HL-60 (cell line): ENCODE measurements at regions not wholly inside any gene's neighbourhood (a gene's known extent, or its start where the extent isn't known, plus 50 kb on each side); places are given as distances from the start of the nearest gene placed in this dataset.

Experiments used
- DNase-seq, 2 experiments: peaks; one replicate each; pipeline ENCODE4 v3.0.0-alpha.2; 2010 to 2020; ENCODE audit warnings: low read depth in 1 of 2, low spot score in 1 of 2
- H3K27ac ChIP-seq: fragments of 250-450 bp; sonication (Bioruptor Pico); replicated peaks from 2 replicates; pipeline ENCODE4 v1.5.1; 2020; ENCODE audit warnings: mild to moderate bottlenecking, moderate library complexity
- H3K27me3 ChIP-seq: fragments of 250-450 bp; sonication (Bioruptor Pico); 2 replicates; pipeline ENCODE4 v1.5.1; 2021; ENCODE audit warnings: mild to moderate bottlenecking, moderate library complexity; ENCODE audit not compliant: insufficient read depth, poor library complexity, severe bottlenecking
- H3K4me3 ChIP-seq: replicated peaks from 2 replicates; pipeline ENCODE4 v1.5.1; 2011; ENCODE audit warnings: mild to moderate bottlenecking, control low read depth, low read length; ENCODE audit not compliant: insufficient read depth
- GABPA ChIP-seq: IDR thresholded peaks from 2 replicates; pipeline ENCODE4 v1.6.1; 2012; ENCODE audit warnings: low read depth
- POLR2AphosphoS5 ChIP-seq: IDR thresholded peaks from 2 replicates; pipeline ENCODE4 v1.6.1; 2012; ENCODE audit warnings: low read depth
- REST ChIP-seq: IDR thresholded peaks from 2 replicates; pipeline ENCODE4 v1.6.1; 2012; ENCODE audit warnings: low read depth; ENCODE audit not compliant: insufficient replicate concordance
- SPI1 ChIP-seq: IDR thresholded peaks from 2 replicates; pipeline ENCODE4 v1.6.1; 2012; ENCODE audit warnings: low read depth, mild to moderate bottlenecking, borderline replicate concordance
- TF ChIP-seq, protein P1 (sequence below): IDR thresholded peaks from one replicate; pipeline ENCODE4 v1.5.1; 2011; ENCODE audit warnings: low read length, control low read depth, inconsistent platforms; ENCODE audit not compliant: insufficient read depth

DNA sequence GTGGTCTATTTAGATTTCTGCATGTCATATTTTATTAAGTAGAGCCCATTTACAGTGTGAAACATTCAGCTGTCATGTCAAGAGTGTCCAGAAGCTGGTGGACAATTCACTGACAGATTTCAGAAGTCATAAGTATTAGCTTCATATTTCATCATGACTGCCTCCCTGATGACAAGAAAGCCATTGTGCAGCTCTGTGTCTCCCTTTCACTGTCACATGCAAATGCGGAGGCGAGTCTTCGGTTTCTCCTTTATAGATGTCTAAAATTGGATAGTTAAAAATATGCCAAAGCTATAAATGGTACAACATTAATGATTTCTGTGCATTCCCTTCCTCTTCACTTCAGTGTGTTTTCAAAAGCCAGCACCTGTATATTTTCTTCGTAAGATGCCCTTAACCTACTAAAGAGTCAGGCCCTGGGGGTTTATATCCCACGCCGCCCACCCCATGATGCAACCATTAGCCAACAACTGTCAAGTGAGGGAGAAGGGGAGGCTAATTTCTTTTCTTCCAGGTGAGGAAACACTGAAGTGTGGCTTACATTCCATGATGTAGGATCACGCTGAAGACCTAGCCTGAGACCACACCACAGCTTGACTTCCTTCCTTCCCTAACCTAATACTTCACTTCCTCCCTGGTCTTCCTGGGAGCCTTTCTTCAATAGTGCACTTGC lies 99.6 kb upstream of the DDX18 start:
- no peak for DNase-seq
- H3K27me3 ChIP-seq, result peaks cover 5% of the 10 kb centered on the region
- H3K27ac ChIP-seq, result no peak overlapping the region
- H3K4me3 ChIP-seq, result no peak overlapping the region
- TF ChIP-seq SPI1, result no peak
- no peak for TF ChIP-seq POLR2AphosphoS5
- TF ChIP-seq, protein P1, sequence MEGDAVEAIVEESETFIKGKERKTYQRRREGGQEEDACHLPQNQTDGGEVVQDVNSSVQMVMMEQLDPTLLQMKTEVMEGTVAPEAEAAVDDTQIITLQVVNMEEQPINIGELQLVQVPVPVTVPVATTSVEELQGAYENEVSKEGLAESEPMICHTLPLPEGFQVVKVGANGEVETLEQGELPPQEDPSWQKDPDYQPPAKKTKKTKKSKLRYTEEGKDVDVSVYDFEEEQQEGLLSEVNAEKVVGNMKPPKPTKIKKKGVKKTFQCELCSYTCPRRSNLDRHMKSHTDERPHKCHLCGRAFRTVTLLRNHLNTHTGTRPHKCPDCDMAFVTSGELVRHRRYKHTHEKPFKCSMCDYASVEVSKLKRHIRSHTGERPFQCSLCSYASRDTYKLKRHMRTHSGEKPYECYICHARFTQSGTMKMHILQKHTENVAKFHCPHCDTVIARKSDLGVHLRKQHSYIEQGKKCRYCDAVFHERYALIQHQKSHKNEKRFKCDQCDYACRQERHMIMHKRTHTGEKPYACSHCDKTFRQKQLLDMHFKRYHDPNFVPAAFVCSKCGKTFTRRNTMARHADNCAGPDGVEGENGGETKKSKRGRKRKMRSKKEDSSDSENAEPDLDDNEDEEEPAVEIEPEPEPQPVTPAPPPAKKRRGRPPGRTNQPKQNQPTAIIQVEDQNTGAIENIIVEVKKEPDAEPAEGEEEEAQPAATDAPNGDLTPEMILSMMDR, result no peak
- TF ChIP-seq GABPA, result no peak
- TF ChIP-seq REST, result no peak

GRCh38 chr2:117716505-117716904 lies 98.0 kb upstream of the DDX18 start:
- DNase-seq, result no peak
- Histone ChIP-seq H3K27me3 (peaks cover 5% of the 10 kb centered on the region), H3K27ac (no peak overlapping the region), H3K4me3 (no peak overlapping the region)
- TF ChIP-seq, protein P1, result no peak
- TF ChIP-seq GABPA (no peak), REST (no peak), SPI1 (no peak), POLR2AphosphoS5 (no peak)

DNA sequence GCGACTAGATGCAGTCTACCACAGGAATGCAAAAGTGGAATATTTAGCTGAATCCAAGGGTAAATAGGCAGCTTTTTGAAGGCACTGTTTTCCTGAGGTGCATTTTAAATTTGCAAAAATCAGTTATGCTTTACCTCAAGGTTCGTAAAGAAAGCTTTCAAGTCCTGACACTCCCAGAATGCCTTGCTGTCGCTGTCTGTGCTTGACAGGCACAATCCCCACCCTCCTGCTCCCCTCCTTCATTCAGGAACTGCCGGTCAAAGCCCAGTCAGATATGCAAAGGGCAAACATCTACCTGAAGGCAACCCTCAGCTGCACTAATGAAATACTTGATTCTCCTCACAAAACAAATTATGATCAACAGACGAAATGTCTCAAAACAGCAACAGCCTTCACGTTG lies 97.4 kb upstream of the DDX18 start:
- TF ChIP-seq SPI1, result no peak
- no peak for TF ChIP-seq GABPA
- TF ChIP-seq, protein P1, result no peak
- TF ChIP-seq POLR2AphosphoS5, result no peak
- TF ChIP-seq REST, result no peak
- no peak for DNase-seq
- H3K4me3 ChIP-seq, result no peak overlapping the region
- H3K27ac ChIP-seq, result no peak overlapping the region
- H3K27me3 ChIP-seq, result peaks cover 5% of the 10 kb centered on the region
